ENCODE measurements at regions not wholly inside any gene's neighbourhood (a gene's known extent, or its start where the extent isn't known, plus 50 kb on each side); places are given as distances from the start of the nearest gene placed in this dataset.

GRCh38 chr6:114569669-114570068 lies 226.8 kb upstream of the HS3ST5 start (continued):
- TF ChIP-seq, protein P1, sequence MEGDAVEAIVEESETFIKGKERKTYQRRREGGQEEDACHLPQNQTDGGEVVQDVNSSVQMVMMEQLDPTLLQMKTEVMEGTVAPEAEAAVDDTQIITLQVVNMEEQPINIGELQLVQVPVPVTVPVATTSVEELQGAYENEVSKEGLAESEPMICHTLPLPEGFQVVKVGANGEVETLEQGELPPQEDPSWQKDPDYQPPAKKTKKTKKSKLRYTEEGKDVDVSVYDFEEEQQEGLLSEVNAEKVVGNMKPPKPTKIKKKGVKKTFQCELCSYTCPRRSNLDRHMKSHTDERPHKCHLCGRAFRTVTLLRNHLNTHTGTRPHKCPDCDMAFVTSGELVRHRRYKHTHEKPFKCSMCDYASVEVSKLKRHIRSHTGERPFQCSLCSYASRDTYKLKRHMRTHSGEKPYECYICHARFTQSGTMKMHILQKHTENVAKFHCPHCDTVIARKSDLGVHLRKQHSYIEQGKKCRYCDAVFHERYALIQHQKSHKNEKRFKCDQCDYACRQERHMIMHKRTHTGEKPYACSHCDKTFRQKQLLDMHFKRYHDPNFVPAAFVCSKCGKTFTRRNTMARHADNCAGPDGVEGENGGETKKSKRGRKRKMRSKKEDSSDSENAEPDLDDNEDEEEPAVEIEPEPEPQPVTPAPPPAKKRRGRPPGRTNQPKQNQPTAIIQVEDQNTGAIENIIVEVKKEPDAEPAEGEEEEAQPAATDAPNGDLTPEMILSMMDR (IDR thresholded peaks at IDR 0.05): no peak

DNA sequence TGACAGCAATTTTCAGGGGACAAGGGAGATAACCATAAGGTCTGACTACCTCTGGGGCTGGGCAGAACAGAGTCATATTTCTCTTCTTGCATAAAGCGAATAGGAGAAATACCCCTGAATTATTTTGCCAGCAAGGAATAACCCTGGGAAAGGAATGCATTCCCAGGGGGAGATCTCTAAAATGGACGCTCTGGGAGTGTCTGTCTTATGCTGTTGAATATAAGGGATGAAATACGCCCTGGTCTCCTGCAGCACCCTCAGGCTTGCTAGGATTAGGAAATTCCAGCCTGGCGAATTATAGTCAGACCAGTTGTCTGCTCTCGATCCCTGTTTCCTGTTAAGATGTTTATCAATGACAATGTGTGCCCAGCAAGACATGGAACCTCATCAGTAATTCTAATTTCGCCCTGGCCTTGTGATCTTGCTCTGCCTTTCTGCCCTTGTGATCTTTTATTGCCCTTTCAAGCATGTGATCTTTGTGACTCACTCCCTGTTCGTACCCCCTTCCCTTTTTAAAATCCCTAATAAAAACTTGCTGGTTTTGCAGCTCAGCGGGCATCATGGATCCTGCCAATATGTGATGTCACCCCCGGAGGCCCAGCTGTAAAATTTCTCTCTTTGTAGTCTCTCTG lies 221.6 kb upstream of the HS3ST5 start:
- H3K27me3 ChIP-seq (ENCODE audit: insufficient read depth): no peaks in the 10 kb centered on the region
- no peaks in the 10 kb centered on the region for H4K20me1 ChIP-seq (ENCODE audit: insufficient read depth)
- WGBS (ENCODE audit: low lambda C conversion rate): 22% methylated on average over 9 of the region's 9 CpGs
- H3K4me3 ChIP-seq (ENCODE audit: low read depth in 2 of 2, low read length in 1 of 2): no peak overlapping the region
- H3K79me2 ChIP-seq (ENCODE audit: insufficient read depth): no peaks in the 10 kb centered on the region
- H3F3A ChIP-seq (replicated peaks; ENCODE audit: insufficient read depth): no peaks in the 10 kb centered on the region
- H3K9me3 ChIP-seq: no peaks in the 10 kb centered on the region
- no peak overlapping the region for H2AFZ ChIP-seq (ENCODE audit: low read depth)
- no peak for TF ChIP-seq IRF3 (IDR thresholded peaks at IDR 0.05; ENCODE audit: low read depth, low read length)
- TF ChIP-seq, protein P2, sequence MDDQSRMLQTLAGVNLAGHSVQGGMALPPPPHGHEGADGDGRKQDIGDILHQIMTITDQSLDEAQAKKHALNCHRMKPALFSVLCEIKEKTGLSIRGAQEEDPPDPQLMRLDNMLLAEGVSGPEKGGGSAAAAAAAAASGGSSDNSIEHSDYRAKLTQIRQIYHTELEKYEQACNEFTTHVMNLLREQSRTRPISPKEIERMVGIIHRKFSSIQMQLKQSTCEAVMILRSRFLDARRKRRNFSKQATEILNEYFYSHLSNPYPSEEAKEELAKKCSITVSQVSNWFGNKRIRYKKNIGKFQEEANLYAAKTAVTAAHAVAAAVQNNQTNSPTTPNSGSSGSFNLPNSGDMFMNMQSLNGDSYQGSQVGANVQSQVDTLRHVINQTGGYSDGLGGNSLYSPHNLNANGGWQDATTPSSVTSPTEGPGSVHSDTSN (IDR thresholded peaks at IDR 0.05): no peak
- TF ChIP-seq MAX (IDR thresholded peaks at IDR 0.05; ENCODE audit: low read depth): no peak
- no peak for TF ChIP-seq RAD21 (IDR thresholded peaks at IDR 0.05; ENCODE audit: low read length)
- no peak for DNase-seq
- CTCF ChIA-PET: no interaction called here
- H3K4me1 ChIP-seq (ENCODE audit: control insufficient read depth in 1 of 2, insufficient read depth in 2 of 2, low read depth in 1 of 2, low read length in 1 of 2): peaks cover 0 to 4% of the 10 kb centered on the region in 2 experiments; a peak in 2 of 4 replicates
- H3K9me2 ChIP-seq: no peaks in the 10 kb centered on the region
- no peaks in the 10 kb centered on the region for H3K36me3 ChIP-seq (replicated peaks in 1 of 2; ENCODE audit: control insufficient read depth in 1 of 2, insufficient read depth in 2 of 2, low read length in 1 of 2)
- no peak overlapping the region for H3K4me2 ChIP-seq
- H3K9ac ChIP-seq: no peak overlapping the region
- POLR2A ChIA-PET: no interaction called here
- H3K27ac ChIP-seq (ENCODE audit: low read depth in 2 of 2, low read length in 1 of 2): no peak overlapping the region

DNA sequence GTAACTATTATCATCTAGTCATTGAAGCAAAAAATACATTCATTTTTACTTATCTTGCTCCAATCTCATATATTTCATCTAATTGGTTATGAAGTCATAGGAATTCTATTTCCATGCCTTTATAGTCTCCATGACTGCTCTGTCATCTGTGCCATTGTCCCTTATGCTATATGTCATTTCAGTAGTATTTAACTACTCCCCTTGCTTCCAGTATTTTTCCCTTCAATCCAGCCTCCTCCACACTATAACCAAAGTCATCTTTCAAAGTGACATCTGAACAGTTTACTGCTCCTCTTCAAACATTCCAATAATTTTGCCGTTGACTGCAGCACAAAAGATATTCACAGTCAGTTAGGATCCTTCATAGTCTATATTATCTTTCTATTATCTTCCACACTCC lies 216.6 kb upstream of the HS3ST5 start:
- TF ChIP-seq RCOR1 (IDR thresholded peaks at IDR 0.05; ENCODE audit: low read length) (0 out of 2 replicates have a peak, but pooled peaks have one; percentile 12), GATA2 (CRISPR knock-in tag; IDR thresholded peaks at IDR 0.05) (0 out of 2 replicates have a peak, but pooled peaks have one; percentile 10)
- TF ChIP-seq, protein P3, sequence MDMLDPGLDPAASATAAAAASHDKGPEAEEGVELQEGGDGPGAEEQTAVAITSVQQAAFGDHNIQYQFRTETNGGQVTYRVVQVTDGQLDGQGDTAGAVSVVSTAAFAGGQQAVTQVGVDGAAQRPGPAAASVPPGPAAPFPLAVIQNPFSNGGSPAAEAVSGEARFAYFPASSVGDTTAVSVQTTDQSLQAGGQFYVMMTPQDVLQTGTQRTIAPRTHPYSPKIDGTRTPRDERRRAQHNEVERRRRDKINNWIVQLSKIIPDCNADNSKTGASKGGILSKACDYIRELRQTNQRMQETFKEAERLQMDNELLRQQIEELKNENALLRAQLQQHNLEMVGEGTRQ (IDR thresholded peaks at IDR 0.05; ENCODE audit: borderline replicate concordance, low read depth, low read length): no peak
- 0% methylated on average over 1 of the region's 1 CpG for WGBS (ENCODE audit: low lambda C conversion rate)

More for the DNA sequence above, 216.6 kb upstream of the HS3ST5 start:
- Histone ChIP-seq H3K79me2 (ENCODE audit: insufficient read depth) (no peaks in the 10 kb centered on the region), H3K27ac (ENCODE audit: low read depth in 2 of 2, low read length in 1 of 2) (peak overlapping the region in 1 of 2 experiments; percentile 22; a peak in 1 of 4 replicates), H3K9me3 (no peaks in the 10 kb centered on the region), H3F3A (replicated peaks; ENCODE audit: insufficient read depth) (no peaks in the 10 kb centered on the region), H3K4me3 (ENCODE audit: low read depth in 2 of 2, low read length in 1 of 2) (no peak overlapping the region), H3K9ac (no peak overlapping the region), H2AFZ (ENCODE audit: low read depth) (no peak overlapping the region), H3K4me1 (ENCODE audit: control insufficient read depth in 1 of 2, insufficient read depth in 2 of 2, low read depth in 1 of 2, low read length in 1 of 2) (peaks cover 0 to 8% of the 10 kb centered on the region in 2 experiments; a peak in 2 of 4 replicates), H4K20me1 (ENCODE audit: insufficient read depth) (no peaks in the 10 kb centered on the region), H3K27me3 (ENCODE audit: insufficient read depth) (no peaks in the 10 kb centered on the region), H3K4me2 (no peak overlapping the region), H3K9me2 (no peaks in the 10 kb centered on the region), H3K36me3 (replicated peaks in 1 of 2; ENCODE audit: control insufficient read depth in 1 of 2, insufficient read depth in 2 of 2, low read length in 1 of 2) (no peaks in the 10 kb centered on the region)
- ChIA-PET POLR2A (no interaction called here), CTCF (no interaction called here)
- DNase-seq: no peak

Data from SK-N-SH (cell line).